Osteoblast (primary cell): ENCODE measurements at regions not wholly inside any gene's neighbourhood (a gene's known extent, or its start where the extent isn't known, plus 50 kb on each side); places are given as distances from the start of the nearest gene placed in this dataset.

Experiments
- DNase-seq: peaks from one replicate; pipeline ENCODE4 v3.0.0; 2011; ENCODE audit warnings: low spot score, mixed read lengths; ENCODE audit not compliant: insufficient read length; ENCODE audit errors: missing footprints
- H2AFZ ChIP-seq: 2 replicates; pipeline ENCODE4 v1.6.0; 2011; ENCODE audit warnings: mild to moderate bottlenecking, low read length
- H3K27ac ChIP-seq: 2 replicates; pipeline ENCODE4 v1.5.1; 2011; ENCODE audit warnings: mild to moderate bottlenecking, low read depth, low read length, moderate library complexity
- H3K27me3 ChIP-seq: 2 replicates; pipeline ENCODE4 v1.6.0; 2012; ENCODE audit warnings: mild to moderate bottlenecking, control low read depth, inconsistent platforms, low read length, moderate library complexity; ENCODE audit not compliant: insufficient read depth
- H3K36me3 ChIP-seq: 2 replicates; pipeline ENCODE4 v1.5.1; 2011; ENCODE audit warnings: mild to moderate bottlenecking, low read length, control low read depth, moderate library complexity; ENCODE audit not compliant: insufficient read depth
- H3K4me1 ChIP-seq: 2 replicates; pipeline ENCODE4 v1.5.1; 2011; ENCODE audit warnings: mild to moderate bottlenecking, low read length, control low read depth, moderate library complexity; ENCODE audit not compliant: insufficient read depth
- H3K4me2 ChIP-seq: 2 replicates; pipeline ENCODE4 v1.6.0; 2011; ENCODE audit warnings: mild to moderate bottlenecking, low read length; ENCODE audit not compliant: insufficient read depth
- H3K4me3 ChIP-seq: fragments of 200-600 bp; sonication (generic); 3 replicates; pipeline ENCODE4 v1.5.1; 2012; ENCODE audit warnings: mild to moderate bottlenecking, low read length, inconsistent platforms; ENCODE audit not compliant: insufficient read depth
- H3K79me2 ChIP-seq: 2 replicates; pipeline ENCODE4 v1.6.0; 2012; ENCODE audit warnings: mild to moderate bottlenecking, low read length, control low read depth, inconsistent platforms; ENCODE audit not compliant: insufficient read depth
- H3K9me3 ChIP-seq: 2 replicates; pipeline ENCODE4 v1.5.1; 2011; ENCODE audit warnings: low read depth, low read length, control low read depth
- H4K20me1 ChIP-seq: 2 replicates; pipeline ENCODE4 v1.6.0; 2012; ENCODE audit warnings: mild to moderate bottlenecking, low read length, control low read depth; ENCODE audit not compliant: insufficient read depth
- TF ChIP-seq, protein P1 (sequence below): IDR thresholded peaks from 2 replicates; pipeline ENCODE4 v1.5.1; 2011; ENCODE audit warnings: mild to moderate bottlenecking, low read depth, low read length, moderate library complexity; ENCODE audit errors: extremely low read depth

DNA sequence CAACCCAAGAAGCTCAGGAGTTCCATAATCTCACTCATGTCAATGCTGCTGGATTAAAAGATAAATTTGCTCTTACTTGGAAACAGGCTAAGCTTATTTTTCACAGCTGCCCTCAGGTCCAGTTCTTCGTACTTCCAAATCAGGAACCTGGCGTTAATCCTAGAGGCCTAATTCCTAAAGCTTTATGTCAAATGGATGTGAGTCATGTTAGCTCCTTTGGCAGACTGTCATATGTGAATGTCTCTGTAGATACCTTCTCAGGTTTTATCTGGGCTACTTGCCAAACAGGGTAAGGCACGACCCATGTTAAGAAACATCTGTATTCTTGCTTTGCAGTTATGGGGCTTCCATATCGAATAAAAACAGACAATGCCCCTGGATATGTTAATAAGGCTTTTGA lies 504.6 kb downstream of the ALG10 start:
- Histone ChIP-seq H3K27me3 (no peaks in the 10 kb centered on the region), H3K9me3 (peaks cover 3% of the 10 kb centered on the region), H3K36me3 (no peaks in the 10 kb centered on the region), H3K4me2 (no peak overlapping the region), H3K79me2 (no peaks in the 10 kb centered on the region), H3K27ac (no peak overlapping the region), H2AFZ (no peak overlapping the region), H4K20me1 (no peaks in the 10 kb centered on the region), H3K4me3 (no peak overlapping the region), H3K4me1 (no peaks in the 10 kb centered on the region)
- DNase-seq: no peak
- TF ChIP-seq, protein P1, sequence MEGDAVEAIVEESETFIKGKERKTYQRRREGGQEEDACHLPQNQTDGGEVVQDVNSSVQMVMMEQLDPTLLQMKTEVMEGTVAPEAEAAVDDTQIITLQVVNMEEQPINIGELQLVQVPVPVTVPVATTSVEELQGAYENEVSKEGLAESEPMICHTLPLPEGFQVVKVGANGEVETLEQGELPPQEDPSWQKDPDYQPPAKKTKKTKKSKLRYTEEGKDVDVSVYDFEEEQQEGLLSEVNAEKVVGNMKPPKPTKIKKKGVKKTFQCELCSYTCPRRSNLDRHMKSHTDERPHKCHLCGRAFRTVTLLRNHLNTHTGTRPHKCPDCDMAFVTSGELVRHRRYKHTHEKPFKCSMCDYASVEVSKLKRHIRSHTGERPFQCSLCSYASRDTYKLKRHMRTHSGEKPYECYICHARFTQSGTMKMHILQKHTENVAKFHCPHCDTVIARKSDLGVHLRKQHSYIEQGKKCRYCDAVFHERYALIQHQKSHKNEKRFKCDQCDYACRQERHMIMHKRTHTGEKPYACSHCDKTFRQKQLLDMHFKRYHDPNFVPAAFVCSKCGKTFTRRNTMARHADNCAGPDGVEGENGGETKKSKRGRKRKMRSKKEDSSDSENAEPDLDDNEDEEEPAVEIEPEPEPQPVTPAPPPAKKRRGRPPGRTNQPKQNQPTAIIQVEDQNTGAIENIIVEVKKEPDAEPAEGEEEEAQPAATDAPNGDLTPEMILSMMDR: no peak

DNA sequence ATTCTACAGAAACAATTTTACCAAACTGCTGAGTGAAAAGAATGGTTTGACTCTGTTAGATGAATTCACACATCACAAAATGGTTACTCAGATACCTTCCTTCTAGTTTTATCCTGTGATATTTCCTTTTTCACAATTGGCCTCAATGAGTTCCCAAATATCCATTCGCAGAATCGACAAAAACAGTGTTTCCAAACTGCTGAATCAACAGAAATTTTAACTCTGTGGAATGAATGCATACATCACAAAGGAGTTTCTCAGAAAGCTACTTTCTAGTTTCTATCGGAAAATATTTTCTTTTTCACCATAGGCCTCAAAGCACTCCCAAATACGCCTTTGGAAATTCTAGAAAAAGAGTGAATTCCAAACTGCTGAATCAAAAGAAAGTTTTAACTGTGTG lies 525.0 kb downstream of the ALG10 start:
- Histone ChIP-seq H3K27me3 (no peaks in the 10 kb centered on the region), H3K27ac (no peak overlapping the region), H3K9me3 (peaks cover 5% of the 10 kb centered on the region), H3K79me2 (no peaks in the 10 kb centered on the region), H3K4me2 (no peak overlapping the region), H2AFZ (no peak overlapping the region), H3K4me3 (no peak overlapping the region), H3K36me3 (no peaks in the 10 kb centered on the region), H4K20me1 (no peaks in the 10 kb centered on the region), H3K4me1 (no peaks in the 10 kb centered on the region)
- no peak for DNase-seq
- TF ChIP-seq, protein P1: no peak

DNA sequence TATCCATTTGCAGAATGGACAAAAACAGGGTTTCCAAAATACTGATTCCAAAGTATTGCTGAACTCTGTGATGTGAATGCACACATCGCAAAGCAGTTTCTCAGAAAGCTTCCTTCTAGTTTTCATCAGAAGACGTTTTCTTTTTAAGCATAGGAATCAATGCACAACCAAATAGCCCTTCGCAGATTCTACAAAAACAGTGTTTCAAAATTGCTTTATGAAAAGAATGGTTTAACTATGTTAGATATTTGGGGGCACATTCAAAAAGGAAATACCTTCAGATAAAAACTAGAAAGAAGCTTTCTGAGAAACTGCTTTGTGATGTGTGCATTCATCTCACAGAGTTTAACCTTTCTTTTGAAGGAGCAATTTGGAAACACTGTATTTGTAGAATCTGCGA lies 569.7 kb downstream of the ALG10 start:
- Histone ChIP-seq H3K36me3 (no peaks in the 10 kb centered on the region), H3K79me2 (no peaks in the 10 kb centered on the region), H3K4me1 (no peaks in the 10 kb centered on the region), H2AFZ (no peak overlapping the region), H3K9me3 (peaks cover 13% of the 10 kb centered on the region), H3K27ac (no peak overlapping the region), H4K20me1 (no peaks in the 10 kb centered on the region), H3K4me3 (no peak overlapping the region), H3K4me2 (no peak overlapping the region), H3K27me3 (no peaks in the 10 kb centered on the region)
- DNase-seq: no peak
- TF ChIP-seq, protein P1: no peak

DNA sequence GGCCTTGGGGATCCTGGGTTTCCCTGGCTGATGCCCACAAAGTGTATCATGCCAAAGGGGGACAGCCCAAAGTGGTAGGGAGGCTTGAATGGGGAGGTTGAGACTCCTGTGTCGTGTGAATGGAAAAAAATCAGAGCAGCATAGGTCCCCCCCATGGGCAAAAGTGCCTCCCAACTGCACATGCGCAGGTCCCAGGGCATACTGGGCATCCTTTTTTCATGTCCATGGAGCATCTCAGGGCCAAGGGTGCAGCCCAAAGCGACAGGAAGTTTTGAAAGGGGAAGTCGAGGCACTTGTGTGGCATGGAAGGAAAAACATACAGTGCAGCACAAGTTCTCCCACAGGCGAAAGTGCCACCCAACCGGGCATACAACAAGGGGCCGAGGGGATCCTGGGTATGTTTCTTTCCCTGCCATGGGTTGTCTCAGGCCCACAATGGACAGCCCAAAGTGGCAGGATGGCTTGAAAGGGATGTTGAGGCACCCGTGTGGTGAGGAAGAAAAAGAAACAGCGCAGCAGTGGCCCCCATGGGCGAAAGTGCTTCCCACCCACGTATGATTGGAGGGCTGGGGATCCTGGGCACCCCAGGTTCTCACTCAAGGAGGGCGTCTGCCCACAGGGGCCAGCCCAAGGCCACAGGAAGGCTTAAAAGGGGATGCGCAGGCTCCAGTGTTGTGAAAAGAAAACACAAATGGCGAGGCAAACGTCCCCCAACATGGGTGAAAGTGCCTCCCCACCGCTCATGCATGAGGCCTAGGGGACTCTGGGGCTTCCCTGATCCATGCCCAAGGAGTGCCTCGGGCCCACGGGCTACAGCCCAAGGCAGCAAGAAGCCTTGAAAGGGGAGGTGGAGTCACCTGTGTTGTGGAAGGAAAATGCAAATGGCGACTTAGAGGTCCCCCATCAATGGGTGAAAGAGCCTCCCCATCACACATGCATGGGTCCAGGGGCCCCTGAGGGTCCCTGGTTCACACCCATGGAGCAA lies 573.7 kb downstream of the ALG10 start:
- no peaks in the 10 kb centered on the region for H3K4me1 ChIP-seq
- H3K79me2 ChIP-seq: no peaks in the 10 kb centered on the region
- no peak overlapping the region for H3K27ac ChIP-seq
- no peaks in the 10 kb centered on the region for H3K27me3 ChIP-seq
- H4K20me1 ChIP-seq: no peaks in the 10 kb centered on the region
- H2AFZ ChIP-seq: no peak overlapping the region
- TF ChIP-seq, protein P1: no peak
- no peak overlapping the region for H3K4me2 ChIP-seq
- peaks cover 7% of the 10 kb centered on the region for H3K9me3 ChIP-seq
- H3K36me3 ChIP-seq: no peaks in the 10 kb centered on the region
- DNase-seq: no peak
- H3K4me3 ChIP-seq: no peak overlapping the region
